ENCODE measurements at regions not wholly inside any gene's neighbourhood (a gene's known extent, or its start where the extent isn't known, plus 50 kb on each side); places are given as distances from the start of the nearest gene placed in this dataset.

DNA sequence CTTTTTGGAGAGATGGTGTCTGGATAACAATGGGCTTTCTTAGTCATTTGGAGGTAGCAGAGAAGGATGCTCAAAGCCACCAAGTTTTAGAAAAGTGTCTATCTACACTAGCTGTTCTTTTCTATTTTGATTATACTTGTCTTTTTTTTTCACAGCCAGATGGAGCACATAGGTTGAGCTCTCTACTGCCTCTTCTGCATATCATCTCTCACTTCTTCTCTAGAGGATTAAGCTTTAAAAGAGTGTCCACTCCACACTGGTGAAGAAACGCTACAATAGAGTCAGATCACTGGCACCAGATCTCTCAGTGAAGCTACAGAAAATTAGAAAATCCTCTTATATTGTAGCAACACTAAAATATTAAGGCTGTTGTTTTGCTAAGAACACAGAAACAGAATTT lies 145.3 kb upstream of the MBNL1 start:
- no peak overlapping the region for H3K4me3 ChIP-seq (ENCODE audit: control extremely low read depth in 1 of 5, extremely low read depth in 1 of 5, insufficient read depth in 1 of 5, low read depth in 2 of 5, low read length in 4 of 5)
- CTCF ChIA-PET = no interaction called here
- intact Hi-C loops (cut with micrococcal nuclease) = no loop called here
- Mint-ChIP-seq H3K27ac (no peak overlapping the region), H3K4me3 (no peak overlapping the region), H3K9me3 (ENCODE audit: insufficient read depth) (peaks cover 2% of the 10 kb centered on the region), H3K4me1 (peaks cover 6% of the 10 kb centered on the region), H3K27me3 (no peaks in the 10 kb centered on the region)
- H3K36me3 ChIP-seq (replicated peaks in 1 of 2; ENCODE audit: control extremely low read depth in 1 of 2, control insufficient read depth in 1 of 2, extremely low read depth in 1 of 2, insufficient read depth in 2 of 2, low read length in 1 of 2) = no peaks in the 10 kb centered on the region
- H3K27ac ChIP-seq (ENCODE audit: low read length in 2 of 2) = no peak overlapping the region
- H3K4me2 ChIP-seq (replicated peaks; ENCODE audit: low read depth, low read length, poor library complexity, severe bottlenecking) = no peak overlapping the region
- no peaks in the 10 kb centered on the region for H3K27me3 ChIP-seq (replicated peaks in 1 of 4; ENCODE audit: control extremely low read depth in 1 of 4, control insufficient read depth in 3 of 4, insufficient read depth in 4 of 4, low read length in 3 of 4)
- ATAC-seq (ENCODE audit: low read depth) (no peak), DNase-seq (no peak)
- POLR2A ChIA-PET = no interaction called here
- TF ChIP-seq, protein P1, sequence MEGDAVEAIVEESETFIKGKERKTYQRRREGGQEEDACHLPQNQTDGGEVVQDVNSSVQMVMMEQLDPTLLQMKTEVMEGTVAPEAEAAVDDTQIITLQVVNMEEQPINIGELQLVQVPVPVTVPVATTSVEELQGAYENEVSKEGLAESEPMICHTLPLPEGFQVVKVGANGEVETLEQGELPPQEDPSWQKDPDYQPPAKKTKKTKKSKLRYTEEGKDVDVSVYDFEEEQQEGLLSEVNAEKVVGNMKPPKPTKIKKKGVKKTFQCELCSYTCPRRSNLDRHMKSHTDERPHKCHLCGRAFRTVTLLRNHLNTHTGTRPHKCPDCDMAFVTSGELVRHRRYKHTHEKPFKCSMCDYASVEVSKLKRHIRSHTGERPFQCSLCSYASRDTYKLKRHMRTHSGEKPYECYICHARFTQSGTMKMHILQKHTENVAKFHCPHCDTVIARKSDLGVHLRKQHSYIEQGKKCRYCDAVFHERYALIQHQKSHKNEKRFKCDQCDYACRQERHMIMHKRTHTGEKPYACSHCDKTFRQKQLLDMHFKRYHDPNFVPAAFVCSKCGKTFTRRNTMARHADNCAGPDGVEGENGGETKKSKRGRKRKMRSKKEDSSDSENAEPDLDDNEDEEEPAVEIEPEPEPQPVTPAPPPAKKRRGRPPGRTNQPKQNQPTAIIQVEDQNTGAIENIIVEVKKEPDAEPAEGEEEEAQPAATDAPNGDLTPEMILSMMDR (IDR thresholded peaks at IDR 0.05) = no peak
- TF ChIP-seq EZH2 (IDR thresholded peaks at IDR 0.05; ENCODE audit: borderline replicate concordance, insufficient read depth, low read depth, low read length, poor library complexity, severe bottlenecking) = no peak
- no peaks in the 10 kb centered on the region for H3K79me2 ChIP-seq (ENCODE audit: control insufficient read depth, insufficient read depth, low read length)
- H4K20me1 ChIP-seq (ENCODE audit: control insufficient read depth, insufficient read depth, low read length, poor library complexity, severe bottlenecking) = no peaks in the 10 kb centered on the region
- H3K9ac ChIP-seq (ENCODE audit: low read length) = no peak overlapping the region
- H2AFZ ChIP-seq (ENCODE audit: insufficient read depth, low read depth, low read length, poor library complexity, severe bottlenecking) = no peak overlapping the region
- no peaks in the 10 kb centered on the region for H3K4me1 ChIP-seq (ENCODE audit: control insufficient read depth in 2 of 2, insufficient read depth in 2 of 2, low read length in 2 of 2)
- no peaks in the 10 kb centered on the region for H3K9me3 ChIP-seq (ENCODE audit: control extremely low read depth in 1 of 3, control insufficient read depth in 2 of 3, insufficient read depth in 1 of 3, low read length in 2 of 3)
- no CpG with 5 or more reads among the region's 1 CpG for WGBS (ENCODE audit: insufficient coverage)

DNA sequence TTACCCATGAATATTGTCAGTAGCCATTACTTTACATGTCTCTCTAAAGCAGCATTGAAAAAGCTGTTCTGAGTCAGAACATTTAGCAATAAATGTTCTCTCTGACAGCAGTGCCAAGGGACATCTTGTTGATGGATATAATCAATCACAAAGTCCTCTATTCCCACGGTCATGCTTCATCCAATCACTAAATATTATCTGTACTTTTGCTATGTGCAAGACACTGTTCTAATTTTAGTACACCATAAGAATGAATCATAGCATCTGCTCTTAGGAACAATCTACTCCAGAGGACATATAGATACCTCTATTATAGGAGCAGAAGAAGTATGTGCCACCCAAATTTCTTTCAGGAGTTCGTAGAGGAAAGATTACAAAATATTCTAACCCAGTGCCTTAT lies 142.5 kb upstream of the MBNL1 start:
- intact Hi-C loops (cut with micrococcal nuclease) = no loop called here
- H3K9me3 Mint-ChIP-seq (ENCODE audit: insufficient read depth) = no peaks in the 10 kb centered on the region
- no peaks in the 10 kb centered on the region for H3K79me2 ChIP-seq (ENCODE audit: control insufficient read depth, insufficient read depth, low read length)
- H3K4me2 ChIP-seq (replicated peaks; ENCODE audit: low read depth, low read length, poor library complexity, severe bottlenecking) = no peak overlapping the region
- no CpG with 5 or more reads among the region's 2 CpGs for WGBS (ENCODE audit: insufficient coverage)
- ChIA-PET CTCF (no interaction called here), POLR2A (no interaction called here)
- H3K4me3 Mint-ChIP-seq = no peak overlapping the region
- H2AFZ ChIP-seq (ENCODE audit: insufficient read depth, low read depth, low read length, poor library complexity, severe bottlenecking) = no peak overlapping the region
- no peak for DNase-seq
- no peak for ATAC-seq (ENCODE audit: low read depth)
- no peak overlapping the region for H3K4me3 ChIP-seq (ENCODE audit: control extremely low read depth in 1 of 5, extremely low read depth in 1 of 5, insufficient read depth in 1 of 5, low read depth in 2 of 5, low read length in 4 of 5)
- peaks cover 6% of the 10 kb centered on the region for H3K4me1 Mint-ChIP-seq
- H3K27ac ChIP-seq (ENCODE audit: low read length in 2 of 2) = no peak overlapping the region
- H3K36me3 ChIP-seq (replicated peaks in 1 of 2; ENCODE audit: control extremely low read depth in 1 of 2, control insufficient read depth in 1 of 2, extremely low read depth in 1 of 2, insufficient read depth in 2 of 2, low read length in 1 of 2) = no peaks in the 10 kb centered on the region
- H4K20me1 ChIP-seq (ENCODE audit: control insufficient read depth, insufficient read depth, low read length, poor library complexity, severe bottlenecking) = no peaks in the 10 kb centered on the region
- no peak overlapping the region for H3K27ac Mint-ChIP-seq
- no peaks in the 10 kb centered on the region for H3K9me3 ChIP-seq (ENCODE audit: control extremely low read depth in 1 of 3, control insufficient read depth in 2 of 3, insufficient read depth in 1 of 3, low read length in 2 of 3)
- H3K9ac ChIP-seq (ENCODE audit: low read length) = no peak overlapping the region
- H3K27me3 ChIP-seq (replicated peaks in 1 of 4; ENCODE audit: control extremely low read depth in 1 of 4, control insufficient read depth in 3 of 4, insufficient read depth in 4 of 4, low read length in 3 of 4) = no peaks in the 10 kb centered on the region
- no peak for TF ChIP-seq EZH2 (IDR thresholded peaks at IDR 0.05; ENCODE audit: borderline replicate concordance, insufficient read depth, low read depth, low read length, poor library complexity, severe bottlenecking)
- TF ChIP-seq, protein P1 (IDR thresholded peaks at IDR 0.05) = no peak
- no peaks in the 10 kb centered on the region for H3K4me1 ChIP-seq (ENCODE audit: control insufficient read depth in 2 of 2, insufficient read depth in 2 of 2, low read length in 2 of 2)
- H3K27me3 Mint-ChIP-seq = no peaks in the 10 kb centered on the region

Measured in B cell (primary cell).